IMR-90 (cell line): ENCODE measurements at regions not wholly inside any gene's neighbourhood (a gene's known extent, or its start where the extent isn't known, plus 50 kb on each side); places are given as distances from the start of the nearest gene placed in this dataset.

Experiments used
- ATAC-seq: fragments of 200-7000 bp; cut with Tn5 transposase; 2 replicates; pipeline ENCODE4 v1.9.1; 2020; ENCODE audit warnings: low read depth, mild to moderate bottlenecking, moderate library complexity
- BruUV-seq: library from RNA; stranded (reverse); fragments of 400-500 nt; replicated peaks from 2 replicates; lab custom pipeline; 2021; lab: Mats Ljungman, UMichigan
- CTCF ChIA-PET: fragments of 300-600 bp; formaldehyde crosslinking; extraction: SDS; loops from one replicate; lab custom pipeline; 2021; ENCODE audit warnings: antibody characterized with exemption; lab: Yijun Ruan, JAX
- POLR2A ChIA-PET: fragments of 300-600 bp; sonication (Branson Sonifier 250); formaldehyde crosslinking; loops from one replicate; lab custom pipeline; 2022; ENCODE audit warnings: antibody characterized with exemption; ENCODE audit not compliant: unreplicated experiment; lab: Charles Lee
- DNase-seq: peaks from one replicate; pipeline ENCODE4 v3.0.0; 2013
- H2AFZ ChIP-seq: replicated peaks from 2 replicates; pipeline ENCODE3; 2013; ENCODE audit warnings: low read length, mild to moderate bottlenecking; ENCODE audit not compliant: poor library complexity
- H2AK5ac ChIP-seq: 2 replicates; pipeline ENCODE4 v1.6.1; 2013; ENCODE audit warnings: low read depth, low read length, inconsistent platforms
- H2AK9ac ChIP-seq: replicated peaks from 2 replicates; pipeline ENCODE3; 2013; ENCODE audit warnings: mild to moderate bottlenecking, low read depth, low read length, moderate library complexity; ENCODE audit not compliant: poor library complexity
- H2BK120ac ChIP-seq: 2 replicates; pipeline ENCODE4 v1.6.1; 2013; ENCODE audit warnings: low read depth, low read length, inconsistent platforms
- H2BK15ac ChIP-seq: 3 replicates; pipeline ENCODE4 v1.6.1; 2013; ENCODE audit warnings: low read depth, low read length, inconsistent platforms
- H2BK20ac ChIP-seq: 2 replicates; pipeline ENCODE4 v1.6.1; 2013; ENCODE audit warnings: low read depth, mild to moderate bottlenecking, inconsistent platforms, low read length, moderate library complexity
- H2BK5ac ChIP-seq: 2 replicates; pipeline ENCODE4 v1.6.1; 2013; ENCODE audit warnings: mild to moderate bottlenecking, low read depth, low read length, inconsistent platforms; ENCODE audit not compliant: poor library complexity, severe bottlenecking
- H3K14ac ChIP-seq: replicated peaks from 2 replicates; pipeline ENCODE4 v1.6.1; 2013; ENCODE audit warnings: low read depth, low read length, inconsistent platforms
- H3K18ac ChIP-seq: 2 replicates; pipeline ENCODE4 v1.6.1; 2013; ENCODE audit warnings: low read depth, low read length, control low read depth
- H3K23ac ChIP-seq: 2 replicates; pipeline ENCODE4 v1.6.1; 2013; ENCODE audit warnings: low read depth, low read length, inconsistent platforms
- H3K27ac ChIP-seq: 2 replicates; pipeline ENCODE4 v1.5.1; 2013; ENCODE audit warnings: mild to moderate bottlenecking, control low read depth, low read length; ENCODE audit not compliant: insufficient read depth
- H3K27me3 ChIP-seq: 2 replicates; pipeline ENCODE4 v1.6.1; 2013; ENCODE audit warnings: low read length; ENCODE audit not compliant: control insufficient read depth, insufficient read depth
- H3K36me3 ChIP-seq: 2 replicates; pipeline ENCODE4 v1.6.1; 2013; ENCODE audit warnings: low read length, mixed read lengths; ENCODE audit not compliant: control insufficient read depth, insufficient read depth
- H3K4ac ChIP-seq: 2 replicates; pipeline ENCODE4 v1.6.1; 2013; ENCODE audit warnings: low read depth, low read length, inconsistent platforms
- H3K4me1 ChIP-seq: 2 replicates; pipeline ENCODE4 v1.6.1; 2013; ENCODE audit warnings: low read length, mixed read lengths; ENCODE audit not compliant: control insufficient read depth, insufficient read depth
- H3K4me2 ChIP-seq: 2 replicates; pipeline ENCODE4 v1.6.1; 2013; ENCODE audit warnings: low read depth, mild to moderate bottlenecking, control low read depth, low read length, moderate library complexity
- H3K4me3 ChIP-seq: 2 replicates; pipeline ENCODE4 v1.5.1; 2013; ENCODE audit warnings: low read depth, mild to moderate bottlenecking, control low read depth, low read length, moderate library complexity; ENCODE audit not compliant: insufficient read depth
- H3K56ac ChIP-seq: 2 replicates; pipeline ENCODE4 v1.6.1; 2013; ENCODE audit warnings: low read length, inconsistent platforms; ENCODE audit not compliant: insufficient read depth; ENCODE audit errors: extremely low read depth
- H3K79me1 ChIP-seq, 2 experiments: 2 replicates each; pipeline ENCODE4 v1.6.1; 2013; ENCODE audit warnings: low read length in 2 of 2, inconsistent platforms in 1 of 2, low read depth in 1 of 2
- H3K9ac ChIP-seq: 2 replicates; pipeline ENCODE4 v1.6.1; 2013; ENCODE audit warnings: low read depth, low read length, control low read depth
- H3K9me1 ChIP-seq: 2 replicates; pipeline ENCODE4 v1.6.1; 2013; ENCODE audit warnings: low read length, inconsistent platforms; ENCODE audit not compliant: insufficient read depth
- H3K9me3 ChIP-seq: 2 replicates; pipeline ENCODE4 v1.6.1; 2013; ENCODE audit warnings: low read length; ENCODE audit not compliant: control insufficient read depth, insufficient read depth
- H4K20me1 ChIP-seq: 2 replicates; pipeline ENCODE4 v1.6.1; 2013; ENCODE audit warnings: low read length, inconsistent platforms; ENCODE audit not compliant: insufficient read depth
- H4K5ac ChIP-seq: 2 replicates; pipeline ENCODE4 v1.6.1; 2013; ENCODE audit warnings: mild to moderate bottlenecking, low read depth, low read length, control low read depth
- H4K8ac ChIP-seq, 2 experiments: 2 replicates each; pipeline ENCODE4 v1.6.1; 2013; ENCODE audit warnings: low read depth in 2 of 2, low read length in 2 of 2, control low read depth in 1 of 2, inconsistent platforms in 1 of 2
- H4K91ac ChIP-seq: 2 replicates; pipeline ENCODE4 v1.6.1; 2013; ENCODE audit warnings: low read depth, low read length, inconsistent platforms; ENCODE audit not compliant: insufficient read depth
- CTCF ChIP-seq: conservative IDR thresholded peaks from 2 replicates; pipeline ENCODE4 v1.5.1; 2012; ENCODE audit warnings: mild to moderate bottlenecking, low read depth, low read length, improper control_type of control experiment
- ELK1 ChIP-seq: fragments of 150-350 bp; IDR thresholded peaks from 2 replicates; pipeline ENCODE4 v1.6.1; 2016; ENCODE audit warnings: low read depth, mild to moderate bottlenecking, low read length, moderate library complexity, borderline replicate concordance
- MAFK ChIP-seq: IDR thresholded peaks from 2 replicates; pipeline ENCODE4 v1.6.1; 2012; ENCODE audit warnings: low read depth, low read length, improper control_type of control experiment
- RAD21 ChIP-seq: IDR thresholded peaks from 2 replicates; pipeline ENCODE4 v1.6.1; 2012; ENCODE audit warnings: low read length, improper control_type of control experiment
- SMC3 ChIP-seq: fragments of 150-350 bp; IDR thresholded peaks from 2 replicates; pipeline ENCODE4 v1.6.1; 2016; ENCODE audit warnings: low read depth, mild to moderate bottlenecking, antibody characterized with exemption, low read length, moderate library complexity
- USF2 ChIP-seq: fragments of 150-350 bp; IDR thresholded peaks from 2 replicates; pipeline ENCODE4 v1.6.1; 2017; ENCODE audit warnings: mild to moderate bottlenecking, antibody characterized with exemption, low read length, low read depth
- WGBS, 2 experiments: methylation state at CpG; one replicate each; pipeline versions ENCODE4 v1.1.5 to v1.1.7; 2013; ENCODE audit warnings: missing lambda C conversion rate in 2 of 2; ENCODE audit not compliant: insufficient read length in 1 of 2; ENCODE audit errors: extremely low coverage in 2 of 2; 5-methylcytosine and 5-hydroxymethylcytosine counted together
- dilution Hi-C: fragments of 300-500 bp; cut with HindIII; formaldehyde crosslinking; loops from one replicate; pipeline ENCODE4 v1.14.3; 2018; ENCODE audit warnings: low sequenced_read_pairs; ENCODE audit not compliant: unreplicated experiment
- in situ Hi-C: fragments of 300-500 bp; cut with MboI; formaldehyde crosslinking; loops from 3 replicates; pipeline ENCODE4 v1.14.3; 2019; ENCODE audit warnings: low sequenced_read_pairs, inconsistent platforms, mixed read lengths
- intact Hi-C: fragments of 100-400 bp; cut with micrococcal nuclease; formaldehyde crosslinking; loops from 2 replicates; pipeline ENCODE4 v1.10.0; 2022

- Histone ChIP-seq H3K14ac (no peak overlapping the region), H3K27me3 (no peaks in the 10 kb centered on the region), H4K20me1 (no peaks in the 10 kb centered on the region), H2BK15ac (no peak overlapping the region), H4K91ac (no peak overlapping the region), H3K4me2 (no peak overlapping the region), H2BK120ac (no peak overlapping the region), H3K4me1 (no peaks in the 10 kb centered on the region), H2AK5ac (no peak overlapping the region), H2AK9ac (no peak overlapping the region), H3K36me3 (no peaks in the 10 kb centered on the region), H3K56ac (no peak overlapping the region), H2AFZ (no peak overlapping the region), H3K27ac (no peak overlapping the region), H3K4me3 (no peak overlapping the region), H3K23ac (no peak overlapping the region), H4K8ac (no peak overlapping the region), H3K9me1 (no peaks in the 10 kb centered on the region), H3K9ac (no peak overlapping the region), H4K5ac (no peak overlapping the region), H3K9me3 (peaks cover 2% of the 10 kb centered on the region; the same call in 1 of the 2 replicates), H2BK5ac (no peak overlapping the region), H3K4ac (no peak overlapping the region), H3K18ac (no peak overlapping the region), H2BK20ac (no peak overlapping the region), H3K79me1 (no peaks in the 10 kb centered on the region)
- CTCF ChIA-PET: no interaction called here
- no CpG with 5 or more reads among the region's 3 CpGs for WGBS, 2 experiments
- POLR2A ChIA-PET: no interaction called here
- no peak for TF ChIP-seq CTCF
- TF ChIP-seq ELK1: no peak
- no peak for TF ChIP-seq RAD21
- no peak for TF ChIP-seq USF2
- TF ChIP-seq SMC3: no peak
- no peak for TF ChIP-seq MAFK
- intact Hi-C loops (no loop called here), in situ Hi-C loops (no loop called here), dilution Hi-C loops (no loop called here)
- no TSS peak for BruUV-seq
- DNase-seq: no peak
- ATAC-seq: no peak
Observed at GRCh38 chr3:116939091-116939490, 229.5 kb downstream of the TUSC7 start.
